Hepatocyte (in vitro differentiated cells): ENCODE measurements at regions not wholly inside any gene's neighbourhood (a gene's known extent, or its start where the extent isn't known, plus 50 kb on each side); places are given as distances from the start of the nearest gene placed in this dataset.

ENCODE experiments used
- DNase-seq: peaks from one replicate; pipeline ENCODE4 v3.0.0-alpha.2; 2016; ENCODE audit warnings: low spot score
- H2AFZ ChIP-seq: fragments of 200-600 bp; sonication (generic); 2 replicates; pipeline ENCODE4 v1.6.0; 2016; ENCODE audit warnings: antibody characterized with exemption, mild to moderate bottlenecking
- H3K27ac ChIP-seq: fragments of 200-600 bp; sonication (generic); 2 replicates; pipeline ENCODE4 v1.5.1; 2016; ENCODE audit warnings: mild to moderate bottlenecking
- H3K27me3 ChIP-seq: fragments of 200-600 bp; sonication (generic); 2 replicates; pipeline ENCODE4 v1.6.1; 2016
- H3K36me3 ChIP-seq: fragments of 200-600 bp; sonication (generic); replicated peaks from 2 replicates; pipeline ENCODE4 v1.5.1; 2016; ENCODE audit warnings: low read depth; ENCODE audit not compliant: insufficient read depth
- H3K4me1 ChIP-seq: fragments of 200-600 bp; sonication (generic); 2 replicates; pipeline ENCODE4 v1.5.1; 2016; ENCODE audit warnings: mild to moderate bottlenecking, moderate library complexity; ENCODE audit not compliant: insufficient read depth
- H3K4me2 ChIP-seq: fragments of 200-600 bp; sonication (generic); 2 replicates; pipeline ENCODE4 v1.6.0; 2016
- H3K4me3 ChIP-seq: fragments of 200-600 bp; sonication (generic); 2 replicates; pipeline ENCODE4 v1.5.1; 2016; ENCODE audit warnings: mild to moderate bottlenecking
- H3K79me2 ChIP-seq: fragments of 200-600 bp; sonication (generic); 2 replicates; pipeline ENCODE4 v1.6.0; 2017; ENCODE audit warnings: mild to moderate bottlenecking
- H3K9me2 ChIP-seq: fragments of 200-600 bp; sonication (generic); replicated peaks from 2 replicates; pipeline ENCODE4 v1.6.0; 2017; ENCODE audit warnings: mild to moderate bottlenecking; ENCODE audit not compliant: insufficient read depth
- H3K9me3 ChIP-seq: fragments of 200-600 bp; sonication (generic); 2 replicates; pipeline ENCODE4 v1.5.1; 2016; ENCODE audit warnings: low read depth, mild to moderate bottlenecking
- H4K20me1 ChIP-seq: fragments of 200-600 bp; sonication (generic); 2 replicates; pipeline ENCODE4 v1.6.0; 2016; ENCODE audit warnings: mild to moderate bottlenecking; ENCODE audit not compliant: insufficient read depth, poor library complexity, severe bottlenecking
- CTCF ChIP-seq: fragments of 200-600 bp; sonication (generic); IDR thresholded peaks from 2 replicates; pipeline ENCODE4 v1.5.1; 2016; ENCODE audit warnings: antibody characterized with exemption, mild to moderate bottlenecking; ENCODE audit not compliant: poor library complexity
- EZH2 ChIP-seq: fragments of 200-600 bp; sonication (generic); IDR thresholded peaks from 2 replicates; pipeline ENCODE4 v1.6.1; 2016; ENCODE audit warnings: antibody characterized with exemption, mild to moderate bottlenecking, borderline replicate concordance
- EZH2phosphoT487 ChIP-seq: fragments of 200-600 bp; sonication (generic); IDR thresholded peaks from one replicate; pipeline ENCODE4 v1.6.1; 2018; ENCODE audit warnings: antibody characterized with exemption, mild to moderate bottlenecking, low read depth, moderate library complexity; ENCODE audit not compliant: unreplicated experiment, severe bottlenecking
- WGBS: methylation state at CpG from one replicate; pipeline ENCODE4 v1.1.6; 2016; ENCODE audit warnings: low lambda C conversion rate; ENCODE audit errors: missing lambda C conversion rate; 5-methylcytosine and 5-hydroxymethylcytosine counted together

GRCh38 chr20:6630514-6630913 is 137.0 kb upstream of the BMP2 start:
- Histone ChIP-seq H3K27ac (no peak overlapping the region), H3K36me3 (no peaks in the 10 kb centered on the region), H3K4me1 (peaks cover 11% of the 10 kb centered on the region), H2AFZ (no peak overlapping the region), H3K4me3 (no peak overlapping the region), H3K27me3 (no peaks in the 10 kb centered on the region), H3K9me3 (no peaks in the 10 kb centered on the region), H3K79me2 (no peaks in the 10 kb centered on the region), H4K20me1 (no peaks in the 10 kb centered on the region), H3K9me2 (no peaks in the 10 kb centered on the region), H3K4me2 (no peak overlapping the region)
- no peak for DNase-seq
- TF ChIP-seq EZH2 (no peak), EZH2phosphoT487 (no peak), CTCF (no peak)
- 89% methylated on average over 2 of the region's 2 CpGs for WGBS

GRCh38 chr20:6629564-6629963 is 137.9 kb upstream of the BMP2 start:
- WGBS, result 97% methylated on average over 2 of the region's 2 CpGs
- Histone ChIP-seq H3K79me2 (no peaks in the 10 kb centered on the region), H3K4me2 (no peak overlapping the region), H4K20me1 (no peaks in the 10 kb centered on the region), H3K9me3 (no peaks in the 10 kb centered on the region), H2AFZ (no peak overlapping the region), H3K4me1 (peaks cover 11% of the 10 kb centered on the region), H3K27me3 (no peaks in the 10 kb centered on the region), H3K4me3 (no peak overlapping the region), H3K9me2 (no peaks in the 10 kb centered on the region), H3K36me3 (no peaks in the 10 kb centered on the region), H3K27ac (no peak overlapping the region)
- TF ChIP-seq EZH2, result no peak
- no peak for TF ChIP-seq EZH2phosphoT487
- TF ChIP-seq CTCF, result no peak
- no peak for DNase-seq

- no peak overlapping the region for H2AFZ ChIP-seq
- no peak overlapping the region for H3K27ac ChIP-seq
- H3K9me3 ChIP-seq, result no peaks in the 10 kb centered on the region
- H3K4me2 ChIP-seq, result no peak overlapping the region
- DNase-seq, result no peak
- 84% methylated on average over 5 of the region's 5 CpGs for WGBS
- H3K27me3 ChIP-seq, result no peaks in the 10 kb centered on the region
- H3K9me2 ChIP-seq, result no peaks in the 10 kb centered on the region
- no peaks in the 10 kb centered on the region for H4K20me1 ChIP-seq
- peaks cover 7% of the 10 kb centered on the region for H3K4me1 ChIP-seq
- no peaks in the 10 kb centered on the region for H3K36me3 ChIP-seq
- TF ChIP-seq CTCF, result no peak
- no peaks in the 10 kb centered on the region for H3K79me2 ChIP-seq
- no peak overlapping the region for H3K4me3 ChIP-seq
These were observed 140.7 kb upstream of the BMP2 start for GRCh38 chr20:6626805-6627204.

GRCh38 chr20:6623989-6624388 is 143.5 kb upstream of the BMP2 start:
- H3K27me3 ChIP-seq, result no peaks in the 10 kb centered on the region
- peaks cover 6% of the 10 kb centered on the region for H3K4me1 ChIP-seq
- peak overlapping the region; percentile 62 for H3K4me2 ChIP-seq
- no peaks in the 10 kb centered on the region for H4K20me1 ChIP-seq
- peak; percentile 28 for DNase-seq
- no peaks in the 10 kb centered on the region for H3K79me2 ChIP-seq
- H3K9me3 ChIP-seq, result no peaks in the 10 kb centered on the region
- H3K27ac ChIP-seq, result peak overlapping the region; percentile 69
- no peaks in the 10 kb centered on the region for H3K36me3 ChIP-seq
- no peaks in the 10 kb centered on the region for H3K9me2 ChIP-seq
- H2AFZ ChIP-seq, result peak overlapping the region; percentile 19
- H3K4me3 ChIP-seq, result no peak overlapping the region
- WGBS, result 28% methylated on average over 3 of the region's 3 CpGs
- TF ChIP-seq EZH2phosphoT487 (no peak), EZH2 (no peak), CTCF (no peak)
